Neural progenitor cell (in vitro differentiated cells): ENCODE measurements at regions not wholly inside any gene's neighbourhood (a gene's known extent, or its start where the extent isn't known, plus 50 kb on each side); places are given as distances from the start of the nearest gene placed in this dataset. TPM values are rescaled to one million over a fixed set of nuclear protein-coding genes. Genes with fewer than 3 reads are reported as not detected.

Source experiments
- DNase-seq: peaks from one replicate; pipeline ENCODE4 v3.0.0-alpha.2; 2016; ENCODE audit warnings: low spot score
- H2AFZ ChIP-seq: fragments of 200-600 bp; sonication (generic); replicated peaks from 2 replicates; pipeline ENCODE4 v1.6.1; 2016; ENCODE audit warnings: antibody characterized with exemption
- H3F3A ChIP-seq: fragments of 200-600 bp; sonication (generic); 2 replicates; pipeline ENCODE4 v1.6.1; 2016; ENCODE audit warnings: antibody characterized with exemption, low read depth
- H3K27ac ChIP-seq: fragments of 200-600 bp; sonication (generic); 2 replicates; pipeline ENCODE4 v1.5.1; 2016; ENCODE audit warnings: mild to moderate bottlenecking
- H3K27me3 ChIP-seq: fragments of 200-600 bp; sonication (generic); 2 replicates; pipeline ENCODE4 v1.6.1; 2016; ENCODE audit warnings: mild to moderate bottlenecking, moderate library complexity
- H3K36me3 ChIP-seq: fragments of 200-600 bp; sonication (generic); 2 replicates; pipeline ENCODE4 v1.5.1; 2016
- H3K4me1 ChIP-seq: fragments of 200-600 bp; sonication (generic); 2 replicates; pipeline ENCODE4 v1.6.1; 2016; ENCODE audit warnings: mixed run types
- H3K4me2 ChIP-seq: fragments of 200-600 bp; sonication (generic); 2 replicates; pipeline ENCODE4 v1.6.1; 2016
- H3K4me3 ChIP-seq: fragments of 200-600 bp; sonication (generic); 2 replicates; pipeline ENCODE4 v1.5.1; 2016
- H3K79me2 ChIP-seq: fragments of 200-600 bp; sonication (generic); 2 replicates; pipeline ENCODE4 v1.6.1; 2016; ENCODE audit warnings: low read depth
- H3K9ac ChIP-seq: fragments of 200-600 bp; sonication (generic); 2 replicates; pipeline ENCODE4 v1.6.1; 2016
- H3K9me3 ChIP-seq: fragments of 200-600 bp; sonication (generic); 2 replicates; pipeline ENCODE4 v1.5.1; 2016; ENCODE audit warnings: low read depth
- H4K20me1 ChIP-seq: fragments of 200-600 bp; sonication (generic); 2 replicates; pipeline ENCODE4 v1.6.1; 2016; ENCODE audit warnings: low read depth
- H3K27ac Mint-ChIP-seq: 3 replicates; pipeline ENCODE4 v1.8.0; 2021; ENCODE audit warnings: mixed read lengths
- H3K27me3 Mint-ChIP-seq: 2 replicates; pipeline ENCODE4 v1.8.0; 2022; ENCODE audit warnings: low read depth, mild to moderate bottlenecking, inconsistent platforms, moderate library complexity, mixed read lengths; ENCODE audit not compliant: insufficient read depth
- H3K36me3 Mint-ChIP-seq: 3 replicates; pipeline ENCODE4 v1.8.0; 2021; ENCODE audit warnings: mixed read lengths
- H3K4me1 Mint-ChIP-seq: 3 replicates; pipeline ENCODE4 v1.8.0; 2021; ENCODE audit warnings: mixed read lengths
- H3K4me3 Mint-ChIP-seq: 3 replicates; pipeline ENCODE4 v1.8.0; 2021; ENCODE audit warnings: mild to moderate bottlenecking, moderate library complexity, mixed read lengths
- H3K9me3 Mint-ChIP-seq: 3 replicates; pipeline ENCODE4 v1.8.0; 2020; ENCODE audit warnings: mixed read lengths
- CTCF ChIP-seq: fragments of 200-600 bp; sonication (generic); IDR thresholded peaks from 2 replicates; pipeline ENCODE4 v1.5.1; 2017; ENCODE audit warnings: antibody characterized with exemption, mild to moderate bottlenecking
- EZH2 ChIP-seq: fragments of 200-600 bp; sonication (generic); IDR thresholded peaks from 2 replicates; pipeline ENCODE4 v1.6.1; 2017; ENCODE audit warnings: antibody characterized with exemption, mild to moderate bottlenecking, moderate library complexity
- EZH2phosphoT487 ChIP-seq: fragments of 200-600 bp; sonication (generic); IDR thresholded peaks from 2 replicates; pipeline ENCODE4 v1.6.1; 2017; ENCODE audit warnings: antibody characterized with exemption
- small RNA-seq: library from RNA; depleted of rRNA; stranded (forward); fragments of <200 nt; gene quantifications from one replicate; pipeline ENCODE3, GENCODE V24; 2015

DNA sequence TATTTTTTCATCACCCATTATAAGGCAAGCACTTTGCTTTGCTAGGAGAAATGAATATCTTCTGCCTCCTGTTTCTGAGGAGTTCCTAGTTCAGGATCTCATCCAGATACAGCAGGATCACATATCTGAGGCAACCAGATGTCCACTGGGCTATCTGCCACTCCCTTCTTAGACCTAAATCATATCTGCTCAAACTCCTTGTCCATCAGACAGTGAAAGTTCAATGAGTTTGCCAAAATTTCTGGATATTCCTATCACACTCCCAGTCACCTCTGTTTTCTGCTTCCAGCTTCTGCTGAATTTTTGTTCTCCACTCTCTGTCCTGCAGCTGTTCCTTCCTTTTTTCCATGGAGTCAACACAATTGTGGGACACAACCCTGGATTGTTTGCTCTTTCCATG lies 54.2 kb upstream of the BASP1 start:
- Histone ChIP-seq H3K27ac (no peak overlapping the region), H3K27me3 (no peaks in the 10 kb centered on the region), H3K9ac (no peak overlapping the region), H4K20me1 (no peaks in the 10 kb centered on the region), H3K36me3 (no peaks in the 10 kb centered on the region), H3K79me2 (no peaks in the 10 kb centered on the region), H3K4me3 (no peak overlapping the region), H2AFZ (no peak overlapping the region), H3F3A (no peaks in the 10 kb centered on the region), H3K4me1 (peaks cover 16% of the 10 kb centered on the region), H3K9me3 (no peaks in the 10 kb centered on the region), H3K4me2 (no peak overlapping the region)
- peaks cover 8% of the 10 kb centered on the region for H3K4me1 Mint-ChIP-seq
- no peaks in the 10 kb centered on the region for H3K9me3 Mint-ChIP-seq
- TF ChIP-seq CTCF = no peak
- no peak for TF ChIP-seq EZH2
- TF ChIP-seq EZH2phosphoT487 = no peak
- H3K36me3 Mint-ChIP-seq = peaks cover 2% of the 10 kb centered on the region
- H3K27me3 Mint-ChIP-seq = no peaks in the 10 kb centered on the region
- DNase-seq = no peak
- H3K27ac Mint-ChIP-seq = no peak overlapping the region
- H3K4me3 Mint-ChIP-seq = no peak overlapping the region

GRCh38 chr5:17167171-17167891 lies 50.1 kb upstream of the BASP1 start:
- peaks cover 3% of the 10 kb centered on the region for H3K27me3 Mint-ChIP-seq
- no peak overlapping the region for H2AFZ ChIP-seq
- H3F3A ChIP-seq = no peaks in the 10 kb centered on the region
- H3K4me1 Mint-ChIP-seq = peaks cover 8% of the 10 kb centered on the region
- H3K9me3 ChIP-seq = no peaks in the 10 kb centered on the region
- peak overlapping the region; percentile 21 for H3K4me2 ChIP-seq
- no peaks in the 10 kb centered on the region for H4K20me1 ChIP-seq
- no peak overlapping the region for H3K4me3 ChIP-seq
- TF ChIP-seq CTCF (no peak), EZH2phosphoT487 (no peak), EZH2 (no peak)
- peaks cover 16% of the 10 kb centered on the region for H3K4me1 ChIP-seq
- no peaks in the 10 kb centered on the region for H3K36me3 ChIP-seq
- no peaks in the 10 kb centered on the region for H3K79me2 ChIP-seq
- no peak for DNase-seq
- no peaks in the 10 kb centered on the region for H3K27me3 ChIP-seq
- H3K27ac ChIP-seq = no peak overlapping the region
- H3K27ac Mint-ChIP-seq = no peak overlapping the region
- no peak overlapping the region for H3K9ac ChIP-seq
- no peak overlapping the region for H3K4me3 Mint-ChIP-seq
- H3K9me3 Mint-ChIP-seq = no peaks in the 10 kb centered on the region
- H3K36me3 Mint-ChIP-seq = no peaks in the 10 kb centered on the region

Small RNAs in the stretch of these regions (small RNA-seq; reads per million reads assigned to genes)
- gene RF00019 (not detected), gene RNA5SP180 (not detected)
